Adrenal gland (tissue), 5 donors: ENCODE measurements at regions not wholly inside any gene's neighbourhood (a gene's known extent, or its start where the extent isn't known, plus 50 kb on each side); places are given as distances from the start of the nearest gene placed in this dataset.

Experiments used
- POLR2A ChIP-seq, 2 donors: fragments of 450-650 bp; IDR thresholded peaks; one replicate each; pipeline ENCODE4 v1.6.1; 2017; ENCODE audit warnings: antibody characterized with exemption in 2 of 2, mild to moderate bottlenecking in 2 of 2, moderate library complexity in 1 of 2
- TF ChIP-seq, protein P1 (sequence below), 6 experiments: fragments of 450-650 bp in 4 of 6; fragments of 200-600 bp in 2 of 6; sonication (generic) in 1 of 6; IDR thresholded peaks; 1 replicate in 5 of 6; 2 replicates in 1 of 6; pipeline versions ENCODE4 v1.5.1 to v1.8.0; 2016 to 2021; ENCODE audit warnings: antibody characterized with exemption in 6 of 6, mild to moderate bottlenecking in 2 of 6, moderate library complexity in 1 of 6
- donor health status: DM: no; HTN: no; CAD: no.

DNA sequence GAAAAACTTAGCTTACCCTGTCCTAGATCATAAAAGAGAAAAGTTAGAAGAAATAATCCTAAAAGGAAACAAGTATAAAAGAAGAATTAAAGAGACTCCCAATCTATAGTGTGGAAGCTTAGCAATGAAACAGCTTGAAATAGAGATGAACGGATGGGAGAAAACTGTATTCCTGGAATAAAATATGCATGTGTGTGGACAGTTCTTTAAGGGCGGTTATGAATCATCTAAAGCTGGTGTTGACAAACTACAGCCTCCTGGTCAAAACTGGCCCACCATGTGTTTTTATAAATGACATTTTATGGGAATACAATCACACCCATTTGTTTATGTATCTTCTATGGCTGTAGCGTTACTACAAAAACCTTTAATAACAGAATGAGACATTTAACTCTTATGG, 69.4 kb downstream of the OR13H1 start:
- TF ChIP-seq, protein P1, sequence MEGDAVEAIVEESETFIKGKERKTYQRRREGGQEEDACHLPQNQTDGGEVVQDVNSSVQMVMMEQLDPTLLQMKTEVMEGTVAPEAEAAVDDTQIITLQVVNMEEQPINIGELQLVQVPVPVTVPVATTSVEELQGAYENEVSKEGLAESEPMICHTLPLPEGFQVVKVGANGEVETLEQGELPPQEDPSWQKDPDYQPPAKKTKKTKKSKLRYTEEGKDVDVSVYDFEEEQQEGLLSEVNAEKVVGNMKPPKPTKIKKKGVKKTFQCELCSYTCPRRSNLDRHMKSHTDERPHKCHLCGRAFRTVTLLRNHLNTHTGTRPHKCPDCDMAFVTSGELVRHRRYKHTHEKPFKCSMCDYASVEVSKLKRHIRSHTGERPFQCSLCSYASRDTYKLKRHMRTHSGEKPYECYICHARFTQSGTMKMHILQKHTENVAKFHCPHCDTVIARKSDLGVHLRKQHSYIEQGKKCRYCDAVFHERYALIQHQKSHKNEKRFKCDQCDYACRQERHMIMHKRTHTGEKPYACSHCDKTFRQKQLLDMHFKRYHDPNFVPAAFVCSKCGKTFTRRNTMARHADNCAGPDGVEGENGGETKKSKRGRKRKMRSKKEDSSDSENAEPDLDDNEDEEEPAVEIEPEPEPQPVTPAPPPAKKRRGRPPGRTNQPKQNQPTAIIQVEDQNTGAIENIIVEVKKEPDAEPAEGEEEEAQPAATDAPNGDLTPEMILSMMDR (IDR thresholded peaks at IDR 0.05): no peak
- no peak for TF ChIP-seq POLR2A (IDR thresholded peaks at IDR 0.05)
